NCI-H510A treated with DMSO at 0.1 percent for 48 hours (cell line): ENCODE measurements at regions not wholly inside any gene's neighbourhood (a gene's known extent, or its start where the extent isn't known, plus 50 kb on each side); places are given as distances from the start of the nearest gene placed in this dataset.
A peak's percentile ranks its signal among the peaks of the same experiment; 100 is the strongest.

Source experiments
- DNase-seq: peaks from one replicate; lab custom pipeline; 2025; lab: John Stamatoyannopoulos, UW

DNA sequence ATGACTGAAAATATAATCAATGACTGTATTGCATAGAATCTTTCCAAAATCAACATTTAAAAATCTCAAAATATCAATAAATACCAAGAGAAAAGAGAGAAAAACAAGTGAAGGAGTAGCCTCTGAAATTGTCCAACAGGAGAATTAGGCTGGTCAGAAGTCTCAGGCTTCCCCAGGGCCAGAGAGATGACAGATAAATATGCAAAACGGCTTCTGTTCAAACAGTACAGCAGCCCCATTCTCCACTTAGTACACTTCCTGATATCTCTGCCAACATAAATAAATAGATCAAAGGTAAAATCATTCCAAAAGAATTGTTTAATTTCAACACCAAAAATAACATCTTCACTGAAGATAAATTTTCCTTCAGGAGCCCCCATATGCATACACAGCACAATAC is 204.7 kb upstream of the GABRA2 start:
- peak; percentile 0 for DNase-seq

DNA sequence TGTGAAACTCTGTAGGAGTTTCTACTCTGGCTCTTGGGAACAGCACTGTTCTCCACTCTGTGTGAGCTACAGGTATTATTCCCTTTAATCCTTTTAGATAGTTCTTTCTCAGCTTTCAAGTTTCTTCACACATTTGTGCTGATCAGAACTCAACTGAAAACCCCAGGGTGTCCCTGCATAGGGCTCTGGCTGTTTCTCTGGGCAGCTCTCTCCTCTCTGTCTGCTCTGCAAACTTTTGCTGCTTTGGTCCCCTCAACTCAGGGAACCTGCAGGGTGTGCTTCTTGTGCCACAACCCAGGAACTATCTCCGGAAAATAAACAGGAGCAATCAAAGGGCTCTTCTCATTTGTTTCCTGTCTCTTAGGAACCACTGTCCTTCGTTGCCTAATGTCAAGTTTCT is 196.6 kb upstream of the GABRA2 start:
- DNase-seq, result no peak

DNA sequence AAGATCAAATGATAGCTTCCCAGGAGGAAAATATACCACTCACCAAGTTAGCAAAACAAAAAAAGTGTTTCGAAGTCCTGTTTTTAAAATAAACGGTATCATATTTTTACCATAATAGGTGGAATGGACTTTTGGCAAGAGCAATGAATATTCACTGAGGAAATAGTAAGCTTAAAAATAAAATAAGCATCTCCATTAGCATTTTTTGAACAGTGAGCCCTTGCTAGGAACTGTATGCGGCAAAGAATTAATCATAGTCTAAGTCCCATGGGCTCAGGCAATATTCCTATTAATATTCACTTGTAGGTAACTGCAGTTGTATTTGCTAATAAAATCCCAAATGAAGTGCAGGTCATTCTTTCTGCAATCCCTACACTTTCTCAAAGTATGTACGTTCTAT is 191.7 kb upstream of the GABRA2 start:
- DNase-seq, result no peak

DNA sequence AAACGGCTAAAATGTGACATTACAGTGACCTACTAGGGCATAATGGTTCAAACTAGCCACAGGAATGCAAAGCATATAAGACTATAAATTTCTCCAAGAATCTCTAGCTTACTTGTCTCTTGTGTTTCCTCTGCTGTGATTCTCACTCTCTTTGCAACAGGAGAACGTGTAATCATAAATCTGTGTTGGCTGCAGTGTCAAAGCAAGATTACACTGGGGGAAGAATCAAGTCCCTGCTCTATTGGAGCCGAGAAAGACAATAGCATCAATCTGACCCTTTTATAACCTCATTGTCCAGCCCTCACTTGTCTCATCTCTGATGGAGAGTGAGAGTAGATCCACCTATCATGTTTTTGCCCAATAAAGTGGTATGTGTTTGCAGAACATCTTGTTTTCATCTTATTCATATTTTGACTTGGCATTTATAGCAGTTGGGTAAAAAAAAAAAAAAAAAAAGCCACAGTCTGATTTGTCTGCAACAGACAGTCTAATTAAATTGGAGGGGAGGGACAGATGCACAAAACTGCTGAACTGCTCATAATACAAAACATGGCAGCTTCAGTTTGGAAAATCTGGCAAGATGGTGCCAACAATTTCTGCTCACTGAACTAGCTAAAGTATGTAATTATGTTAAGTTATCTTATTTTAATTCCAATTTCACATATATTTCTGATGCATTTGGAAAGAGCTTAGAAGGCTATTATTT is 165.0 kb upstream of the GABRA2 start:
- no peak for DNase-seq

DNA sequence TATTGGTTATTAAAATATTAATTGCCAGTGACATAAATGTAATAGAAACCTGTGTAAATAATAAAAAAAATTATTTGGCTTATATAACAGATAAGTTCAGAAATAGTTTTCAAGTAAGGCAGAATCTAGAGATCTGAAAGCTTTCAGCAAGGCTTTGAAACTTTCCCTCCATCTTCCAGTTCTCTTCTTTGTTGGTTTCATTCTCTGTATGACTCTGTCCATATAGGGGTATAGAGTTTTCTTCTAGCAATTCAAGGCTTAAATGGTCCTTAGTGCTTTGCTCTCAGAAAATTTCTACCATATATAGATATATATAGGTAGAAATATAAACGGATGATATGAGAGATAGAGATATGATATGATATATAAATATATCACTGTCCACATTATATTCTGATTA is 160.5 kb upstream of the GABRA2 start:
- no peak for DNase-seq

DNA sequence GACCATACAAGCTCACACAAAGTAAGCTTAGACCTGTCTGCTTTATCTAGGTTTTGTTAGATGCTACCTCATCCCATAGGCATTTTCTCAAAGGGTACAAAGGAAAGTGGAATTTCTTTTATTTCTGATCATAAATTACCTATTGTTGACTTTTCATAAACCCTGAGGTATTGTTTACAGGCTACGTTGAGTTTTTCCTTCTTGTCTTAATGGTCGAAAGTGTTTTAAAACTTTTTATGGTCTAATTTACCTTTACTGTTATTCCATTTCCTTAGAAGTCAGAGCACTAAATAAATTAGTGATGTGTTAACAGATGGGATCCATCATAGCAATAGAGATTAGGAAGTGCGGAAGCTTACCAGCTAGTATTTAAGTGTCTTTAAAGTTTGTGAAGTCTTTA is 159.2 kb upstream of the GABRA2 start:
- no peak for DNase-seq

DNA sequence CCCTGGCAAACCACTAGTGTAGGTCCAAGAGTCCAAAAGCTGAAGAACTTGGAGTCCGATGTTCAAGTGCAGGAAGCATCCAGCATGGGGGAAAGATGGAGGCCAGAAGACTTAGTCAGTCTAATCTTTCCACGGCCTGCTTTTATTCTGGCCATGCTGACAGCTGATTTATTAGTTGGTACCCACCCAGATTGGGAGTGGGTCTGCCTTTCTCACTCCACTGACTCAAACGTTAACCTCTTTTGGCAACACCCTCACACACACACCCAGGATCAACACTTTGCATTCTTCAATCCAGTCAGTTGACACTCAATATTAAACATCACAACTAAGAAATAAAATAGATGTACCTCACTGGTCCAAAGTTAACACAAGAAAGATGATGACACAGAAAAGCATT is 134.8 kb upstream of the GABRA2 start:
- DNase-seq, result no peak

DNA sequence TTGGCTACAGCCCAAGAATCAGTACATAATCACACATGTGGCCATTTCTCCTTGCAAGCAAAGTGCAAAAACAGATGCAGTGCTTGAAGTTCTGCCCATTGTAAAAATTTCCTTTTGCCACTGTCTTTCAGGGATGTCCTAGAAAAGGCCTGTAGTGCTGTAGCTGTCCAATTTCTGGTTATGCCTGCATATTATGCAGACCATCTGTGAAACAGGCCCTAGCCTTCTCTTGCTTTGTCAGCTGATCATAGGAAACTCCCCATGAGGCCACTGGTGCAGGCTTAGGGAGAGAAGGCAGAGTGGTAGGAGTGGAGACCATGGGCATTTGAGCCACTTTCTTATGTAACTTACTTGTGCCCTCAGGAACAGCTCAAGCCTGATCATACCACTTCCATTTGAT is 130.4 kb upstream of the GABRA2 start:
- DNase-seq, result no peak

DNA sequence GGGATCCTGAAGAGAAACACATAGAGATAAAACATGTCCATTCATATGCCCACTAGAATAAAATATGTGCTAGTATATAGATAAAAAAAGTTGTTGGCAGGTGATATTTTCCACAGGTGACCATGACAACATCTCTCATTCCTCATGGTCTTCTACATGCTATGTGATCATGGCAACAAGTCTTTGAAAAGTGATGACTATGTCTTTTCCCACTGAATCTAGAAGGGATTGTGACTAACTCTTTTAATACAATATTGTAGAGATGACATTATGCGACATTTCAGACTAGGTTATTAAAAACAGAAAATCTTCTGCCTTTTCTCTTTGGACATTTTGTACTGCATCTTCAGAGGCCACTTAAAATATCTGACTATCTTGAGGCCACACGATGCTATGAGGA is 126.0 kb upstream of the GABRA2 start:
- DNase-seq, result no peak

DNA sequence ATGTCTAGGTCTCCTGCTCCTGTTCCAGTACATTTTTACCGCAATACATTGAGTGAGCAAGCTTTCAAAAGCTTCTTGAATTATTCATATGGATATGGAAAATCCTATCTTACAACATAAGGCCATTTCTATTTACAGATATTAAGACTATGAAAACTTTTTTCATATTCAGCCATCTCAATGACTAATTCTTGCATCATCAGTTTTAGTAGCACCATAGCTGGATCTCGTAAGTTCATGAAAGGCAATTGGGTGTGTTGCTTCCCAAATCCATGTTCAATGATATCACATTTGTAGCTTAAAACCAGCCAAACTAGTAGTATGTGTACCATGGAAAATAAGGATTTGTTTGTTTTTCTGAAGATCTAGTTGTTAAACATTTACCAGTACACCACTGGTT is 118.3 kb upstream of the GABRA2 start:
- DNase-seq, result no peak

DNA sequence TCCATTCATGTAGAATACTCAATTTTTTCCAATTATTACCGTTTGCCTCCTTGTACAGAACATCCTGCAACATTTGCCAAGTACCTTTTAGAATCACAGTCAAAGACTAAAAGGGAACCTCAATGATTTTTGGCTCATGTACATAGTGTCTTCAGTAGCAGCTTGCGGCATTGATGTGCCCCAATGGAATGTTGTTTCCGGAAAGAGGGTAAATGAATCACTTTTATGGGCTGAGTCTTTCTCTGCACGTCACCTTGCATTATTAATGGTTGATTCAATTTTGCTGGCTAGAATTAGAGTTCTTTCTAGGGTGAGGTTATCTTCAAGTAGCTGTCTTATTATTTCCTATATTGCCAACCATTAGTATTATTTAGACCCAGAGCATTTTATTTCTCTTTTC is 116.9 kb upstream of the GABRA2 start:
- no peak for DNase-seq

DNA sequence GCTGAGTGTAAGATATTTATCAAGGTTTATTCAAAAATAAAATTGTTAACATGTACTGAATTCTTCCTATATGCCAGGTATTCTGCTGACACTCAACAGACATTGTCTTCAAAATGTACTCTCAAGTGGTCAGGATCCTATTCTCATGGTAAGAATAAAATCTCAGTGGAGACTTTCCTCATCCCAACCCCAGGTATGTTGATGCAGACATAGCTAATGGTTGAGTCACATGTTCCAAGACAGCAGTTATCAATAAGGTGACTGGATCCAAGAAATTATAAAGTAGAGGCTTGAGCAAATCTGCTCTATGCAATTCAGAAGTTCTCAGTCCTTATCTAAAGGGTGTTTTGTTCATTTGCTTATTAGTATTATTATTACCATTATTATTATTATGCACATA is 115.2 kb upstream of the GABRA2 start:
- DNase-seq, result no peak

DNA sequence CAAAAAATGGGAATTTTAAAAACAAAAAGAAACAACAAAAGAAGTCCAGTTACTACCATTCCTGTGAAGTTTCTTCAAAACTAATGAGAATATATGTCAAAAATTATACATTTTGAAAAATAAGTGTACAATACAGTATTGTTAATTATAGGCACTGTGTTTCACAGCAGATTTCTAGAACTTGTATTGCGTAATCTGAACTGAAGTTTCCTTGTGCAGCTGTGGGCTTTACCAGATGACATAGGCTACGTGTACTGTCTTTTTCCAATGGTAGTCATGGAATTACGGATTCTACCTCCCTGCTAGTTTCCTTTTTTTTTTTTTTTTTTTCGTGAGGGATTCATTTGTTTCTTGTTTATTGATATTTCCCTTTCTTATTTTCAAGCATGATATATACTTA is 113.8 kb upstream of the GABRA2 start:
- no peak for DNase-seq

DNA sequence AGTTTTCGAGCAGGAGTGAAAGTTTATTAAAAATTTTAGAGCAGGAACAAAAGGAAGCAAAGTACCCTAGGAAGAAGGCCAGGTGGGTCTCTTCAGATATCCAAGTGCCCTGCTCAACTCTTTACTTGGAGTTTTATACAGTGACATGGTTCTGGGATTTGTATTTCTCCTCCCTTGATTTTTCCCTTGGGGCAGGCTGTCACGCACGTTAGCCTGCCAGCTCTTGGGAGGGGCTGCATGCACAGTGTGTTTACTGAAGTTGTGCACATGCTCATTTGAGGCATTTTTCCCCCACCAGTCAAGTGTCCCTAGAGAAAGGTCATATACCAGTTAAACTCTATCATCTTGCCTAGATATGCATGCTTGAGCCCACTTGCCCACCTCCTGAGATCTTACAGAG is 102.5 kb upstream of the GABRA2 start:
- no peak for DNase-seq

DNA sequence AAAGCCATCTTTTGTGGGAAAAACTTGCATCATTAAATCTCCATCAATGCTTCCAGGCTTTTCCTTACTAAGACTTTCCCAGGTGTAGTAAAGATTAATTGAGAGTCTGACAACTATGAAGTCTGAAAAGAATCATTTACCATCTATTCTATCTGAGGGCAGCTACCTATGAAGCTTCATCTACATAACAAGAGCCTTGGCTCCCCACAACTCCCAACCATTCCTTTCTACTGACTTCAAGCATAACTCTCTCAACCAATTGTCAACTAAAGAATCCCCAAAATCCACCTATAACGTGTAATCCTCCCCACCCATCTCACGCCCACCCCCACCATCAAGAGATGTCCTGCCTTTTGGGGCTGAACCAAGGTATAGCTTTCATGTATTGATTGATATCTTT is 101.5 kb upstream of the GABRA2 start:
- no peak for DNase-seq

DNA sequence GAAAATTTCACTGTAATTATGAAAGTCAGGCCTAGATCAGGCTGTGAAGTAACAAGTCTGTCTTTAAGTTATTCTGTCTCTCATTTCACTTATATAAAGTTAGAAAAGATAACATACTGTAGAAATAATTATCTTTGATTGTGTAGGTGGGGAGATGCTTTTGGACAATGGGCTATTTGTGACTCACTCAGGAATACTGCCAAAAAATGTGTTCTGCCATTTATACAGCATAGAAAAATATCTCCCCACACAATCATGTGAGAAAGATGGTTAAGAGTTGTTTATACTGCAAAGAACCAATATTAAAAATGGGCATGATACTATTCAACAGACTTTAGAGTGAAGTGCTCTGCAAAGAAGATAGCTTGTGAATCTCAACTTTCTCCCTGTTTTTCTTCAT is 95.0 kb upstream of the GABRA2 start:
- DNase-seq, result no peak

DNA sequence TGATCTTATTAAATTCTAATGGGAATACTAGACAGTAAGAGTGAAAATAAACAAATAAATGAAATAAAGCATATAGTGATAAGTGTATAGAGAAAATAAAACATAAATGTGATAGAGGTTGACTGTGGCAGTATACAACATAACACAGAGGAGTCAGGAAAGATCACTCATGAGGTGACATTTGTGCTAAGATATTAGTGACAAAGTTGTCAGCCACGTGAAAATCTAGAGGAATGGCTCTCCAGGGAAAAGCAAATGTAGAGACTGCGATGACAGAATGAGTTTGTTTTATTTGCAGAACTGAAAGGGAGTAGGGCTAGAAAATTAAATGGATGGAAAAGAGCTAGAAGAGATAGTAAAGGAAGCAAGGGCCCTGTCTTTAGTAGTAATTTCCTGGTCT is 72.8 kb upstream of the GABRA2 start:
- no peak for DNase-seq

DNA sequence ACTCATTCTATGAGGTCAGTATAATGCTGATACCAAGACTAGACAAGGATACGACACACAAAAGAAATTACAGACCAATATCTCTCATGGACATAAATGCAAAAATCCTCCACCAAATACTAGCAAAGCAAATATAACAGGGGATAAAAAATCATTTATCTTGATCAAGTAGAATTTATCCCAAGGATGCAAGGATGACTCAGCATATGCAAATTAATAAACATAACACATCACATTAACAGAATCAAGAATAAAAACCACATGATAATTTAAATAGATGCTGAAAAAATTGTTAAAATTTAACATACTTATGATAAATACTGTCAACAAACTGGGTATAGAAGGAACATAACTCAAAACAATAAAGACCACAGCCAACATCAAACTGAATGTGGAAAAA is 69.4 kb upstream of the GABRA2 start:
- no peak for DNase-seq

DNA sequence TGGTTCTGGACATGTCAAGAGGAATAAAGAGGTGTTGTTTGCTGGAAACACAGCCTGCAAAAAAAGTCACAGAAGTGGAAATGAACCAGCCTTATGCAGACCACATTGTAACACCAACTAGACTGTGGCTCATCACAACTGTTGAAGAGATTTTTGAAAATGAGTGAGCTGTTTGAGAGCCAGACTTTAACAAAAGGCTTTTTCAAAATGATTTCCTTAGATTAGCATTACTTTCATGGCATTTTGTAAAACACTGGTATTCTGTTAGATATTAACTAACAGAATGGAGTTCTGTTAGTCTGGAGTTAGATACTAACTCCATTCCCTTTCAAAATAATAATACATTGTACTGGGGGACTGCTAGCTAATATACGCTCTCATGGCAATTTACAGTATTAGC is 60.6 kb upstream of the GABRA2 start:
- no peak for DNase-seq

DNA sequence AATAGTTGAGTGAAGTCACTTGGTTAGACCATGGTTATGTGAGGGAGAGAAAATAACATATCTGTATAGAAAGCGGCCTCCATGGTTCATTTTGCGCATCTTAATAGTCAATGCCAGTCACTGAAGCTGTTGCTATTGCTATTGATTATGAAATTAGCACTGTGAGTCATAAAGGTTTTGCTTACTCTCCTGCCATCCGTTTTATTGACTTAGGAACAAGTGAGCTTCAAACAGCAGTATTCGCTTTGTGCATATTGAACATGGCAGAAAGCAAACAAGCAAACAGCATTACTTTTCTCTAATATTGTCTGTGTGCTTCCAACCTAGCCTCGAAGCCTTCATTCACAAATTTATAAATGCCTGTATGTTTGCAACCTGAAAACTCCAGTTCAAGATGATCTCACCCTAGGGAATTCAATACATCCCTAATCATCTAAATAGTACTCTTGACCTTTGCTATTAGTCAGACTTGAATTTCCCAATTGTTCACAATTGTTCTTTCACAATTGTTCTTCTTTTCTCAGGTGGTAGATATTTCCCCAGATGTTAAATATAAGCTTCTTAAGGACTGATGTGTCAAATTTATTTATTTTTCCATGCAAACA is 55.9 kb upstream of the GABRA2 start:
- peak; percentile 18 for DNase-seq

DNA sequence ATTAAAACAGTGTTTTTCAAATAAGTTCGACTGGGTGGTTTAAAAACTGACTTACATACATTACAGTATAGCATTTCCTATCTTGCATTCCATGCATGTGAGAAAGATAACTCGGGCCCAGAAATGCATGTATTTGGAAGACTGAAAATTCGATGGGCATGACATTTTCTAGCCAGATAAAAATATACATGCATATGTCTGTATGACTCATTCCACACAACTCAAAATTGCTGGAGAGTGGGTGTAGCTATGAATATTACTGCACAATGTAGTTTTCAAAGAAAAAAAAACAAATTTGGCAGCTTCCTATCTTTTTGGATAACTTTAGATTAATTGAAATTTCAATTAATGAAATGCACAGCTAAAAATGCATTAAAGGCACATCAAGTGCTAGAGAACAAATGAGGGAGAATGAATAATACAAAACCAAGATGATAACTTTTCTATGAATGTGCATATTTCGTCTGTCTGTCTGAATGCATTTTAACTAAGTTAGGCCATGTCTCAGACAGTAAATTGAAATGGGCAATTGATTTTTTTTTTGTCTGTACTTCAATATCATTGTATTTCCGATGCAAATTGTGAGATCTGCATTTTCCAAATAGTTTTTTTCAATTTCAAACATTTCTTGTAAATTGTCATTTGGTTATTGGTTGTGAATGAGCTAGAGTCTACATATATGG is 54.5 kb upstream of the GABRA2 start:
- DNase-seq, result no peak

DNA sequence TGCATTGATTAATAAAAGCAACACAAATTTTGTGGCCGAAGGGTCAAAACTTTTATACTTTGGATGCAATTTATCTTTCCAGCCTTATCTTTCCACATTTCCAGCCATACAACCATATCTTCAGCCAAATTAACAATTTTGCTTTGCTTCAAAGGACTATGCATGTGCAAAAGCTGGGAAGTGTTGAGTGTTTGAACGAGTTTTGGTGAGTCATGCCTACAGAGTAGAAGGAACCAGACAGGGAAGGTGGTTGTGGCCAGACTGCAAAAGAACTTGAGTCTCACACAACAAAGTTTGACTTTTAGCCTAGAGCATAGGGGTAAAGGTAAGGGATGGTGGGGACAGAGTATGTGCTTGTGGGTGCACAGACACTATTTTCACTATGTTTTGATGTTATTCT is 53.0 kb upstream of the GABRA2 start:
- no peak for DNase-seq

DNA sequence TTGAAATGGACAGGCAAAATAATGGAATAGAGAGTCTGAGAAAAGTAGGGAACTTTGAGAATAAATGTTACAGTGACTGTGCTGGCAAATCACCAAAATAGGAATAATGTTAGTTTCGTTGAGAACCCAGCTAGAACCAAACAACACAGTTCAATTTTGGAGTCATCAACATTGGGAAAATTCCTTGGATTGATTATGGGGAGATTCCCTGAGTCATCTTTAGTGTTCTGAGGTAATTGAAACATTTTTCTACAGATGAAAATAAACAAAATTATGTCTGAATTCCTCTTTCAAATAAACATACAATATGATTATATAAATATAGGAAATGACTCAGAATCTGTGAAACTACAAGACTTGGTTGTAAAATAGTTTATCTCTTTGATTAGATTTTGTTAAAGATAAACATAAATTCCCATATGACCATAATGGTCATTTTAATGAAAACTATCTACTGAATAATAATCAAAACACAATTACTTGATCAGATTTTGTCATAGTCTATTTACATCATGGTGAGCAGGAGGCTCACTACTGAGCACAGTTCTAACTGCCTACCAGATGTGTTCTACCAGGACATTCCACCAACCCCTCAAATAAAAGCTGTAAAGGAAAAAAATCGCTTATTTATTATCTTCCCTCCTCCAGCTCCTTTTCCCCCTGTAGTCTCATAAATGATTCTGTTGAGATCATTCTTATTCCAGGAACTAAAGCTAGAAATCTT is 51.4 kb upstream of the GABRA2 start:
- DNase-seq, result no peak
